OCI-M2 (cell line): ENCODE measurements at regions not wholly inside any gene's neighbourhood (a gene's known extent, or its start where the extent isn't known, plus 50 kb on each side); places are given as distances from the start of the nearest gene placed in this dataset.
A peak's percentile ranks its signal among the peaks of the same experiment; 100 is the strongest.
"Not testable (repeated sequence)": the region's sequence is repeated elsewhere in the genome, so short reads cannot be mapped to it uniquely, and the experiment has no call there.

Experiments
- DNase-seq: peaks from one replicate; lab custom pipeline; 2025; ENCODE audit not compliant: unreplicated experiment; lab: John Stamatoyannopoulos, UW

- DNase-seq: no peak
These were observed 85.8 kb upstream of the USP24 start for GRCh38 chr1:55300975-55301374.

GRCh38 chr1:55298167-55298894, 83.2 kb upstream of the USP24 start:
- DNase-seq: no peak

GRCh38 chr1:55296247-55296646, 81.1 kb upstream of the USP24 start:
- DNase-seq: not testable (repeated sequence)

- no peak for DNase-seq
These were observed 74.5 kb upstream of the USP24 start for GRCh38 chr1:55289614-55290013.

- DNase-seq: no peak
These were observed 73.9 kb upstream of the USP24 start for GRCh38 chr1:55289042-55289441.

GRCh38 chr1:55288245-55288644, 73.1 kb upstream of the USP24 start:
- DNase-seq: no peak

GRCh38 chr1:55287723-55288122, 72.6 kb upstream of the USP24 start:
- DNase-seq: no peak

GRCh38 chr1:55286856-55287602, 71.9 kb upstream of the USP24 start:
- DNase-seq: no peak

GRCh38 chr1:55285834-55286233, 70.7 kb upstream of the USP24 start:
- no peak for DNase-seq

- DNase-seq: no peak
These were observed 69.7 kb upstream of the USP24 start for GRCh38 chr1:55284856-55285255.

- DNase-seq: no peak
These were observed 66.9 kb upstream of the USP24 start for GRCh38 chr1:55282058-55282457.

- no peak for DNase-seq
These were observed 65.6 kb upstream of the USP24 start for GRCh38 chr1:55280731-55281130.

GRCh38 chr1:55279627-55280026, 64.5 kb upstream of the USP24 start:
- no peak for DNase-seq

- no peak for DNase-seq
These were observed 63.2 kb upstream of the USP24 start for GRCh38 chr1:55278378-55278777.

GRCh38 chr1:55277377-55278130, 62.4 kb upstream of the USP24 start:
- peak; percentile 46 for DNase-seq

- no peak for DNase-seq
These were observed 61.7 kb upstream of the USP24 start for GRCh38 chr1:55276671-55277376.

- no peak for DNase-seq
These were observed 60.8 kb upstream of the USP24 start for GRCh38 chr1:55275941-55276341.

- DNase-seq: no peak
These were observed 60.1 kb upstream of the USP24 start for GRCh38 chr1:55275151-55275748.

- DNase-seq: no peak
These were observed 57.8 kb upstream of the USP24 start for GRCh38 chr1:55272994-55273393.
